ENCODE measurements at regions not wholly inside any gene's neighbourhood (a gene's known extent, or its start where the extent isn't known, plus 50 kb on each side); places are given as distances from the start of the nearest gene placed in this dataset.

- TF ChIP-seq CTCF (conservative IDR thresholded peaks at IDR 0.05) = no peak
- TF ChIP-seq EZH2 (IDR thresholded peaks at IDR 0.05; ENCODE audit: low read depth) = no peak
Measured at GRCh38 chr11:113563766-113564526, 88.7 kb upstream of the DRD2 start.
